OCI-LY7 (cell line): ENCODE measurements at regions not wholly inside any gene's neighbourhood (a gene's known extent, or its start where the extent isn't known, plus 50 kb on each side); places are given as distances from the start of the nearest gene placed in this dataset.

Experiments used
- CTCF ChIP-seq: fragments of 200-600 bp; sonication (generic); conservative IDR thresholded peaks from 2 replicates; pipeline ENCODE4 v1.5.1; 2014; ENCODE audit warnings: mild to moderate bottlenecking, antibody characterized with exemption, low read length, moderate library complexity, mixed read lengths
- EZH2phosphoT487 ChIP-seq: fragments of 200-600 bp; sonication (generic); IDR thresholded peaks from 2 replicates; pipeline ENCODE4 v1.6.1; 2018; ENCODE audit warnings: low read depth, borderline replicate concordance, mild to moderate bottlenecking, mixed run types, antibody characterized with exemption, low read length, moderate library complexity, mixed read lengths

- no peak for TF ChIP-seq CTCF
- TF ChIP-seq EZH2phosphoT487 = no peak
Measured at GRCh38 chr4:27678027-27678426, 817.4 kb downstream of the STIM2 start.
